ENCODE measurements at regions not wholly inside any gene's neighbourhood (a gene's known extent, or its start where the extent isn't known, plus 50 kb on each side); places are given as distances from the start of the nearest gene placed in this dataset.

DNA sequence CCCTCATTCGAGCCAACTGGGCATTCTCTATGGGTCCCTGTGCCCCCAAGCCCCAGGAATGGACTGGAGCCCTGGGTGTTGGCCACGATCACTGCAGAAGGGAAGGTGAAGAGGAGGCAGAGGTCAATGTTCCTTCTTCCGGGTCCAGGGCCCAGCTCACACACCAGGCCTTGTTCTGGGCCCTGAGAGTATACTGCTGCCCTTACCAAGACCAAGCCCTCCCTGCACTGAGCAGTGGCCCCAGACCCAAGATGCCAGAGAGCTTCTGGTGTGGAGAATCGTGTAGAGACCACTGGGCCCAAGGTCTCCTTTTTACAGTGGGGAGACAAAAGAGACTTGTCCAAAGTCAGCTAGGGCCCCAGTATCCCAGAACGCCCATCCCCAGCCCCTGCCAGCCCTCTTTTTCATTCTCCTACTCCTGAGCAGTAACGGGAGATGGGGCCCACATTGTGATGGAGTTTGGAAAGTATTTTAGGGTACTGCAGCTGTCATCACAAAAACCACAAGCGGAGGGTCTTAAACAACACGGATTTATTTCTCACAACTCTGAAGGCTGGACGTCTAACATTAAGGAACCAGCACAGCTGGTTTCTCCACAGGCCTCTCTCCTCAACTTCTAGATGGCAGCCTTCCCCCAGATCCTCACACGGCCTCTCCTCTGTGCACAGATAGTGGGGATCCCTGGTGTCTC, 79.4 kb downstream of the PDGFA start:
- no peak for DNase-seq (ENCODE audit: low spot score)

DNA sequence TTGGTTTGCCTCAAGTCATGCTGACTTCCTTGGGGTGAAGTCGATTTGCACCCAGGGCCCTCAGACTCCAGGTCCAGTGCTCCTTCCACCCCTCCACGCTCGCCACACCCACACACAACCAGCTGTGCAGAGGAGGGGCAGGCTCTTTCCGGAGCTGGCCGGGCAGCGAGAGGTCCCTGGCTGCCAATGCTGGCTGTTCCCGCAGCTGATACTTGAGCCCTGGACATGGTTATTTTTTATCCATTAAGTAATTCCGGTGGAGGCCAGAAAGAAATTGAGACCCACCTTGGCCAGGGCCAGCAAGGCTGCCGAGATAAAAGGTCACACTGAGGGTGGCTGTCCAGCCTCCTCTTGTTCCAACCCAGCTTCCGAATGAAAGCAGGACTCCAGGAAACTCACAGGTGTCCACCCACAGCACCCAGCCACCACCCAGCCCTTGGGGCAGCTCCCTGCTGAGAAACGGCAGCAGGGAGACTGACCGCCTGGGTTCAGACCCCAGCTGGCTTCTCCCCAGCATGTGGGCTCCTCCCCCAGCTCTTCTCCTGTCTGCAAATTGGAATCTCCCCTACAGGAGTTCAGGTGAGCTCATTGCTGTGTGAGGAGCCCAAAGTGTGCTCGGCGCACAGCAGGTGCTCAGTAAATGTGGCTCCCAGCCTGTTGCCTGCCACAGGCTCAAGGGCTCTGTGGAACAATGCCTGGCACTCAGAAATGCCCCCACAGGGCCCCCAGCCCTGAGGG, 77.8 kb downstream of the PDGFA start:
- no peak for DNase-seq (ENCODE audit: low spot score)

DNA sequence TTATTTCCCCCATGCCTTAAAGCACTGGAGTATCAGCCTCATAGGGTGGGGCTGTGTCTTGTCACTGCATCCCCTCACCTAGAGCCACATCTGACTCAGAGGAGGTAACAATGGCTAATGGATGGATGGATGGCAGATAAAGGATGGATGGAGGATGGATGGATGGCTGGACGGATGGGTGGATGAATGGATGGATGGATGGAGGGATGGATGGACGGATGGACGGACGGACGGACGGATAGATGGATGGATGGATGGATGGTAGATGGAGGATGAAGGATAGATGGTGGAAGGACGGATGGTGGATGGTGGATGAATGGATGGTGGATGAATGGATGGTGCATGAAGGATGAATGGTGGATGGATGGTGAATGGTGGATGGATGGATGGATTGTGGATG, 77.2 kb downstream of the PDGFA start:
- no peak for DNase-seq (ENCODE audit: low spot score)

DNA sequence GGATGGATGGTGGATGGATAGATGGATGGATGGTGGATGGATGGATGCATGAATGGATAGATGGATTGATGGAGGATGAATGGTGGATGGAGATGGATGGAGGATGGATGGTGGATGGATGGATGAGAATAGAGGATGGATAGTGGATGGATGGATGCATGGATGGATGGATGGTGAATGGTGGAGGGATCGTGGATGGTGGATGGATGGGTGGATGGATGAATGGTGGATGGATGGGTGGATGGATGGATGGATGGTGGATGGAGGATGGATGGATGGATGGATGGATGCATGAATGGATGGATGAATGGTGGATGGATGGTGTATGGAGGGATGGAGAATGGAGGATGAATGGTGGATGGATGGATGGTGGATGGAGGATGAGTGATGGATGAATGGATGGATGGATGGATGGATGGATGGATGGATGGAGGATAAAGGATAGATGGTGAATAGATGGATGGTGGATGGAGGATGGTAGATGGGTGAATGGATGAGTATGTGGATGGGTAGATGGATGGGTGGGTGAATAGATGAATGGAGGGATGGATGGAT, 76.3 kb downstream of the PDGFA start:
- no peak for DNase-seq (ENCODE audit: low spot score)

DNA sequence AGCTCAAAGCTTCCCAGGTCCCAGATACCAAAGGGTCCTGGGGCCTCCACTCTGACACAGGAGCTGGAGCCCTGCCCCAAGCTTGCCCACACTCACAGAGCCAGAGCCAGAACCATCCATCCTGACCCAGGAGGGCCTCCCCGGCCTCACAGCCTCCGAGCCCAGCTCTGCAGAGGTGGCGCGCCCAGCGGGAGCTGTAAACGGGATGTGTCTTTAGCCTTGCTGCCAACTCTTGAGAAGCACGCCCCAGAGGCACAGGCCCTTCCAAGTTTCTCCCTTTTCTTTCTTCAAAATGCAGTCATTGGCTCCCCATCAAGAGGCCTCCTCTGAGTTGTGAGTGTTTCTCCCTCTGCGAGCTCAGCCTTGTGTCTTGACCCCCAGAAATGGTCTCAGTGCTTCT, 75.0 kb downstream of the PDGFA start:
- DNase-seq (ENCODE audit: low spot score): no peak

DNA sequence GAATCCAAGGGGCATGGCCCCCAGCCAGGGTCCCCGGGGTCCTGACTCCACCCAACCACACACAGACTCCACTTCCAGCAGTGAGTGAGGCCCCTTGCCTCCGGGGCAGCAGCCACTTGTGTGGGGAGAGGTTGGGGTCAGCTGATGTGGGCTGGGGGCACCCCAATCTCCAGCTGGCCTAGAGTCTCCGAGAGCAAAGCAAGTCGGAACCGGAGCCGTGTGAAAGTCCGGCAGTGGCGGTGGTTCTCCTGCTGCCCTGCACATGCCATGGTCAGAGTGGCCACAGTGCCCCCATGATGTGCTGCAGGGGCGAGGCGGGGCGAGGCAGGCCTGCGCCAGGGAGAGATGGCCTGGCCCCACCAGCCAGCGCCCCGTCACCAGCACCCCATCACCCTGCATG, 74.6 kb downstream of the PDGFA start:
- DNase-seq (ENCODE audit: low spot score): no peak

DNA sequence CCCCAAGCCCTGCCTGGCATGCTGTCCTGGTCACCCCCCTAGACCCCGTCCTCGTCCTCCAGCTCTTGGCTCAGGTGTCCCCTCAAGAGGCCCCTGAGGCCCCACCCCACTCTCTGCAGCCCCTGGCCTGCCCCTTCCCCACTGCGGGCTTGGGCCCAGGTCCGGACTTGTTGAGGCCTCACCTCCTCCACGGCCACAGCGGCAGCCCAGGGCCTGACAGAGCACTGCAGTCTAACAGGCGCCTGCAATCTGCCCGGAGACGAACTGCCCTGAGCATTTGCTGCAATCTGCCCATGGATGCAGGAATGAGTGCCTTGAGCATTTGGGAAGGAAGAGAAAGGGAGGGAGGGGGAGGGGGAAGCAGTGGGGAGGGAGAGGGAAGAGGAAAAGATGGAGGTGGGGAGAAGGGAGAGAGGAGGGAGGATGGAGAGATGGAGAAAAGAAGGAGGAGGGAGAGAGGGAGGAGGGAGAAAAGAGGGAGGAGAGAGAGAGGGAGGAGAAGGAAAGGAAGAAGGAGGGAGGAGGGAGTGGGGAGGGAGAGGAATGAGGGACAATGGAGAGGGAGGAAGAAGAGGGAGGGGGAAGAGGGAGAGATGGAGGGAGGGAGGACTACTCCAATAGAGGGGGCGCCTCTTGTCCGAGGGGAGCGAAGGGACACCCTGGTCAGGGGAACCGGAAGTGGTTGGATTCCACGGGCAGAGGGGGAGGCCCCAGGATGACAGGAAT, 73.9 kb downstream of the PDGFA start:
- DNase-seq (ENCODE audit: low spot score): no peak

DNA sequence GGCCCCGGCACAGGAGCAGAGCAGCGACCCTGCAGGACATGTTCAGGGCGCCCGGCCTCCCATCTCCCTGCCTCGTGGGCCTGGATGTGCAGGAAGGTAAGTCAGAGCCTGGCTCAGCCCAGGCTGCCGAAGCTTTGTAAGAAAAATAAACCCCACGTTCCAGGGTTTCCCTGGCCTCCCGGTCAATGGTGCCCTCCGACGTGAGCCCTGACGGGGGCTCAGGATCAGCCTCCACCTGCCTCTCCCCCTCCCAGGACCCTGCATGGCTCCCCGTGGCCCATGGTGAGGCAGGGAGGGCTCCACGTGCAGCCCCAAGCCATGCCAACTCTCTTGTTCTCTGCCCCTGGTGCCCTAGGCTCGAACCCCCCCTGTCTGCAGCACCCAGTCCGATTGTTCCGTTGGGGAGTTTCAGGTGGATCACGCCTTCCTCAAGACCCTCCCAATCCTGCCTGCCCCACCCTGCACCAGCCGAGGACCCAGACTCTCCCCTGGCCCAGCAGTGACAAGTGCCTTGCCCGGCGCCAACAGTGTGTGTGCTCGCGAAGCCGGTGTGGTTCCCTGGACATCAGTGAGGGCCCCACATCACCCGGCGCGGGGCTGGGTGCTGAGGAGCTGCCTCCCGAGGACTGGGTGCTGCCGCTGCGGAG, 73.2 kb downstream of the PDGFA start:
- no peak for DNase-seq (ENCODE audit: low spot score)
